ENCODE measurements at regions not wholly inside any gene's neighbourhood (a gene's known extent, or its start where the extent isn't known, plus 50 kb on each side); places are given as distances from the start of the nearest gene placed in this dataset.
A peak's percentile ranks its signal among the peaks of the same experiment; 100 is the strongest.

DNA sequence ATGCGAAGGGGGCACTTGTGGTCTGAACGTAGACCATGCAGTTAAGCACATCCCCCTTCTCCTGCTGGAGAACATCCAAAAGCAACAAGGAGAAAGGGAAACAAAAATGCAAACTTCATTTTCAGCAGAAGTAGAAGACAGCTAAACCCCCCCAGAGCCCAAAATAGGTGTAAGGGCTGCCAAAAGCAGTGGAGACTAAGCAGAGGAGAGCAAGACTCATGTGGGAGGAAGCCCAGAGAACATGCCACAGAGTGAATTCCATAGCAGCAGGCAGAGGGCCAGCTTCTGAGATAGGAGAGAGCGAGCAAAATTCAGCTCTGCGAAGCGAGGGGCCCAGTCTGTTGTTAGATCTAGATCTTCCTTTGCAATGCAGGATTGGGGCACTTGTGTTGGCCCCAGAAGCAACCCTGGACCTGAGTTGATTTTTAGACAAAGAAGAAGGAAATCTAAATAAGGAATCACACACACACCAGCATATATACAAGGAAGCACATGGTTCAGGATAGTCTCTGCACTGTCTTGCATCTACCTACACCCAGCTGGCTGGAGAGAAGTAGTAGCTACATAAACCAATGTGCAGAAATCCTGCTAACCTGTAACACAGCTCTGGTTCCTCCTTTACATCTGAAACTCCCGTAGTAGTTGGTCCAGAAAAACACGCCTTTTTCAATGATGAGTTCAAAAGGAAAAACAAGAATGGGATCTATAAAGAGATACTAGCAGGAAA, 199.6 kb downstream of the SPRY2 start:
- TF ChIP-seq GATA2 (IDR thresholded peaks at IDR 0.05; ENCODE audit: low read depth, low read length) (no peak), GATA3 (IDR thresholded peaks at IDR 0.05; ENCODE audit: low read depth, low read length) (no peak)

GRCh38 chr13:80140685-80141084, 200.2 kb downstream of the SPRY2 start:
- TF ChIP-seq GATA3 (IDR thresholded peaks at IDR 0.05; ENCODE audit: low read depth, low read length) (no peak), GATA2 (IDR thresholded peaks at IDR 0.05; ENCODE audit: low read depth, low read length) (no peak)

DNA sequence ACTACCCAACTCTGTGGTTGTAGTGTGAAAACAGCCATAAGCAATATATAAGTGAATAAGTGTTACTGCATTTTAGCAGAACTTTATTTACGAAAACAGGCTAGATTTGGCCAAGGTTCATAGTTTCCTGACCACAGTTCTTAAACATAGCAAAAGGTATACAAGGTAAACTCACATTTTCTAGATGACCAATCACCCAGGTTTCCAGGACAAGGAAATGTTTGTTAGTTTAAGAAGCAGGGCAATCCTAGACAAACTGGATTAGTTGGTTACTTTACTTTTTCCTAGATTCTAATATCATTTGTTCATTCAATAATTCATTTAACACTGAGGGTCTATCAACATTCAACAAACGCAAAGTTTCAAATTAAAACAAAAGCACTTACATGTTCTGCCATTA, 201.7 kb downstream of the SPRY2 start:
- TF ChIP-seq GATA3 (IDR thresholded peaks at IDR 0.05; ENCODE audit: low read depth, low read length) (no peak), GATA2 (IDR thresholded peaks at IDR 0.05; ENCODE audit: low read depth, low read length) (no peak)

DNA sequence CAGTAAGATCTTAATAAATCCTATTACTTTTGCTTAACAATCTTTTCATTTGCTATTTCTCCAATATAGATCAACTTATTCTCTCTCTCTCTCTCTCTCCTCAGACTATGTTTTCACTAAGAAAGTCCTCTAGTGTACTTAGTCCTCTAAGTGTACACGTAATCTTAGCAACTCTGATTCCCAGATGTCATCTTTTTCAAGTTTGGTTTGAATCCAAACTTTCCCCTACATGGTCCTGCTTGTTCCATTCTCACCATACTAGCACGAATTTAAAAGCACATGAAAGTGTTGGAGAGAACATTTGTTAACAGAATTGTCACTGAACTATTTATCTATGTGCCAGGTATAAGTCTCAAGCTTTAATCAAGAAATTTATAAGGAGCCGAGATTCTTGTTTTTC, 202.9 kb downstream of the SPRY2 start:
- TF ChIP-seq GATA2 (IDR thresholded peaks at IDR 0.05; ENCODE audit: low read depth, low read length) = no peak

- TF ChIP-seq GATA2 (IDR thresholded peaks at IDR 0.05; ENCODE audit: low read depth, low read length) = no peak
- TF ChIP-seq GATA3 (IDR thresholded peaks at IDR 0.05; ENCODE audit: low read depth, low read length) = no peak
Observed at GRCh38 chr13:80134346-80134745, 206.6 kb downstream of the SPRY2 start.

- TF ChIP-seq GATA3 (IDR thresholded peaks at IDR 0.05; ENCODE audit: low read depth, low read length) (no peak), GATA2 (IDR thresholded peaks at IDR 0.05; ENCODE audit: low read depth, low read length) (no peak)
Observed at GRCh38 chr13:80133631-80134261, 207.2 kb downstream of the SPRY2 start.

GRCh38 chr13:80132741-80133601, 208.0 kb downstream of the SPRY2 start:
- TF ChIP-seq GATA2 (IDR thresholded peaks at IDR 0.05; ENCODE audit: low read depth, low read length) = no peak
- TF ChIP-seq GATA3 (IDR thresholded peaks at IDR 0.05; ENCODE audit: low read depth, low read length) = no peak

DNA sequence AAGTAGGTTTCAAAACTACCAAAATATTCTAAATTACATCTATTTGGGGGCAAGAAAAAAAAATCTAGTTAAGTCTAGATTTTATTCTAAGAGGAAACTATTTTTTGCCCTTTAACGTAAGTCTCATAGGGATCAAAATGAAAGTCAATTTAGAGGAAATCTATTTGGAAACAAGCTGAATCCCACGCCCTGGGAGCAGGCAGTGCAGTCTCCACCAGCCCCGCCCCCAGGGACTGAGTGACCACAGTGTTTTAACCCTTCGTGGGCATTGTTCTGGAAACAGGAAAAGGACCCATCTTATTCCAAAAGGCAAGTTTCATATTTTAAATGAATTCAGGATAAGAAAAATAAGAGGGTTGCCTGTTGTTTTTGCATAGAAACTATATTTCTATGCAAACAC, 209.7 kb downstream of the SPRY2 start:
- TF ChIP-seq GATA2 (IDR thresholded peaks at IDR 0.05; ENCODE audit: low read depth, low read length) (no peak), GATA3 (IDR thresholded peaks at IDR 0.05; ENCODE audit: low read depth, low read length) (no peak)

DNA sequence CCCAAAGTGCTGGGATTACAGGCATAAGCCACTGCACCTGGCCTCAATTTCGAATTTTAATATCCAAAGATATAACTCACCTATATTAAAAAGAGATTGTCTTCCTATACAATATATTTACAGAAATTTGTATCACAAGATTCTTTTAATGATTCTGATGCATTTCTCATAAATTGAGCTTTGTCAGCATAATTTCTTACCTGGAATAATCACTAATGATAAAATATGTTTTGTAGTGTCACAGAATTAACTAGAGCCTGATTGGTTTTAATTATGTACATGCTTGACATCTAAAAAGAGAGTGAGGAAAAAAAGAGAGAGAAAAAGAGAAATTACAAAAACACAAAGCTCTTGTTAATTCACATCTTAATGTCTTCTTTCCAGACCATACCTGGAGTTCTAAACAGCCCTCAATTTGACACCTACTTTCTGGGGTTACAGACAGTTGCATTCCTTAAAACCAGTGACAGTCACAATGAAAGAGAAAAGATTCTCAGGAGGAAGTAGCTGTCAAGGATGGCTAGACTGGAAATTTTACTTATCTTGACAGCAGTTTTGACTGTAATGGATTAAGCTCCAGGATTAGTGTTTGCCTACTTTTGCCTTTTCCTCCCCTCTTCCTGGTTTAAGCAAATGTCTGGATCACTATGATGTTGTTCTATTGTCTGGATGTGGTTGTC, 214.4 kb downstream of the SPRY2 start:
- no peak for TF ChIP-seq GATA2 (IDR thresholded peaks at IDR 0.05; ENCODE audit: low read depth, low read length)
- no peak for TF ChIP-seq GATA3 (IDR thresholded peaks at IDR 0.05; ENCODE audit: low read depth, low read length)

DNA sequence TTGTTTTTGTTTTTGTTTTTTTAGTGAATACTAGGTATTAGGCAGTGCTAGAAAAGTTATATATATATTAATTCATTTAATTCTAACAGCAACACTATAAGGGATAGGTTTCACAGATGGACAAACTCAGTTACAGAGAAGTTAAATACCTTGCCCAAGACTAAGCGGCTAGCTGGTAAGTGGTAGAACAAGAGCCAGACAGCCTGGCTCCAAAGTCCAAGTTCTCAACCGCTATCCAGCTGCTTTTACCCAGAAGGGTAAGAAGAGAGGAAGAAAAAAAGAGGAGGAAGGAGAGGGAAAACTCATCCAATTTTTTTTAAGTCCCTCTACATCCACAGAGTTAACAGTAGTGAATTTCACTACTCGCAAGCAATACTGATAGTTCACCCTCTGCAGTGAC, 217.0 kb downstream of the SPRY2 start:
- TF ChIP-seq GATA3 (IDR thresholded peaks at IDR 0.05; ENCODE audit: low read depth, low read length) (no peak), GATA2 (IDR thresholded peaks at IDR 0.05; ENCODE audit: low read depth, low read length) (no peak)

GRCh38 chr13:80121038-80121437, 219.9 kb downstream of the SPRY2 start:
- no peak for TF ChIP-seq GATA3 (IDR thresholded peaks at IDR 0.05; ENCODE audit: low read depth, low read length)
- no peak for TF ChIP-seq GATA2 (IDR thresholded peaks at IDR 0.05; ENCODE audit: low read depth, low read length)

- no peak for TF ChIP-seq GATA3 (IDR thresholded peaks at IDR 0.05; ENCODE audit: low read depth, low read length)
- no peak for TF ChIP-seq GATA2 (IDR thresholded peaks at IDR 0.05; ENCODE audit: low read depth, low read length)
Observed at GRCh38 chr13:80118506-80118905, 222.4 kb downstream of the SPRY2 start.

DNA sequence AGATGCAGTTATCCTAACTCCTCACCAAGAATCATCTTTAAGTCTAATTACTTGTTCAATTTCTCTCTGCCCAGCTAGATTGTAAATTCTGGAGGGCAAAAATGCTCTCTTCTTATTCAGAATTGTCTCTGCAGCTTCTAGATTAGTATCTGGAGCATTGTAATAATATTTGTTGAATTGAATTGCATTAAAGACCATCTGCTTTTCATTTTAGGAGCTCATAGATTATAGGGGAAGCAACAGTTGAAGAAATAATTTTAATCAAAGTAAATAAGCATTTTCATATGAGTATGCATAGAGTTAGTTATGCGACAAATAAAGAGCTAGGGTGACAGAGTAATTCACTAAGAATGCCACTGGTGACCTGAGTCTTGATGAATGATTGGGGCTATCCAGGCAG, 222.8 kb downstream of the SPRY2 start:
- TF ChIP-seq GATA3 (IDR thresholded peaks at IDR 0.05; ENCODE audit: low read depth, low read length) (peak; percentile 35; the same call in 1 of the 2 replicates), GATA2 (IDR thresholded peaks at IDR 0.05; ENCODE audit: low read depth, low read length) (no peak)

DNA sequence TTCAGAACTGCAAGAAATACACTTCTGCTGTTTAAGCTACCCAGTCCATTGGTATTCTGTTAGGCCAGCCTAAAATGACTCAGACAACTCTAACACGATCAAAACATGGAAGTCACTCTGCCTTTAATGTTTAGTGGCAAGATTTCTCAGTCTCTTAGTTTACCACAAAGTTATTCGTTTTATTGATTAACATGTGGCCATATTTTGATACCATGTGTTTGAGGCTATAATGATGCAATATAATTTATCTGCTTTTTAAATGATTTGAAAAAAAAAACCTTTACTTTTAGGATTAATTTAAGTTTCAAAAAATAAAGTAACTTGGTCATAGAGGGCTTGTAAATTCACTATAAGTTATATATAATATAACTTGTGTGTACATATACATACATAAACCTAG, 223.4 kb downstream of the SPRY2 start:
- TF ChIP-seq GATA3 (IDR thresholded peaks at IDR 0.05; ENCODE audit: low read depth, low read length) (no peak), GATA2 (IDR thresholded peaks at IDR 0.05; ENCODE audit: low read depth, low read length) (no peak)
